HEK293 (cell line): ENCODE measurements at regions not wholly inside any gene's neighbourhood (a gene's known extent, or its start where the extent isn't known, plus 50 kb on each side); places are given as distances from the start of the nearest gene placed in this dataset.

ENCODE experiments used
- CTCF ChIA-PET: fragments of 350-600 bp; formaldehyde crosslinking; extraction: SDS; loops from one replicate; lab custom pipeline; 2021; ENCODE audit warnings: antibody characterized with exemption; lab: Yijun Ruan, JAX
- POLR2A ChIA-PET: fragments of 300-600 bp; formaldehyde crosslinking; extraction: SDS; loops from one replicate; lab custom pipeline; 2020; ENCODE audit warnings: antibody characterized with exemption, inconsistent platforms; lab: Yijun Ruan, JAX
- H3K27ac ChIP-seq: fragments of 200-500 bp; sonication (Bioruptor generic); 2 replicates; pipeline ENCODE4 v1.5.1; 2014; ENCODE audit warnings: low read depth, low read length, control low read depth, inconsistent platforms; ENCODE audit errors: extremely low read depth
- H3K36me3 ChIP-seq, 2 experiments: fragments of 200-500 bp in 1 of 2; sonication (Bioruptor generic) in 1 of 2; 1 replicate in 1 of 2; 2 replicates in 1 of 2; pipeline ENCODE4 v1.5.1; 2014 to 2017; ENCODE audit warnings: inconsistent platforms in 2 of 2, low read length in 2 of 2; ENCODE audit not compliant: control insufficient read depth in 2 of 2, insufficient read depth in 1 of 2
- H3K4me1 ChIP-seq: fragments of 200-500 bp; sonication (Bioruptor generic); 2 replicates; pipeline ENCODE4 v1.5.1; 2014; ENCODE audit warnings: mild to moderate bottlenecking, low read length, inconsistent platforms; ENCODE audit not compliant: control insufficient read depth, insufficient read depth
- H3K4me3 ChIP-seq: 2 replicates; pipeline ENCODE4 v1.5.1; 2011; ENCODE audit warnings: low read depth, mild to moderate bottlenecking, control low read depth, low read length, moderate library complexity
- H3K9me3 ChIP-seq: fragments of 200-500 bp; sonication (Bioruptor generic); 2 replicates; pipeline ENCODE4 v1.5.1; 2014; ENCODE audit warnings: low read depth, low read length, inconsistent platforms; ENCODE audit not compliant: control insufficient read depth, insufficient read depth
- AEBP2 ChIP-seq: fragments of 450-650 bp; formaldehyde crosslinking; IDR thresholded peaks from 2 replicates; pipeline ENCODE4 v1.5.1; 2016; ENCODE audit warnings: missing biosample characterization, missing genetic modification characterization, borderline replicate concordance
- GLIS1 ChIP-seq: fragments of 450-650 bp; formaldehyde crosslinking; IDR thresholded peaks from 2 replicates; pipeline ENCODE4 v1.5.1; 2016; ENCODE audit warnings: missing biosample characterization, missing genetic modification characterization
- HOXD13 ChIP-seq: sonication (generic); formaldehyde crosslinking; IDR thresholded peaks from 2 replicates; pipeline ENCODE4 v1.8.0; 2022; ENCODE audit warnings: missing genetic modification reagents, borderline replicate concordance
- IKZF3 ChIP-seq: fragments of 450-650 bp; IDR thresholded peaks from 2 replicates; pipeline ENCODE4 v1.5.0; 2018; ENCODE audit warnings: missing biosample characterization, mild to moderate bottlenecking, missing genetic modification characterization, moderate library complexity
- KLF1 ChIP-seq: fragments of 450-650 bp; formaldehyde crosslinking; IDR thresholded peaks from 2 replicates; pipeline ENCODE4 v1.5.1; 2016; ENCODE audit warnings: missing biosample characterization, missing genetic modification characterization
- PRDM2 ChIP-seq: fragments of 450-650 bp; formaldehyde crosslinking; IDR thresholded peaks from 2 replicates; pipeline ENCODE4 v1.5.1; 2016; ENCODE audit warnings: missing biosample characterization, missing genetic modification characterization, borderline replicate concordance
- SP7 ChIP-seq: fragments of 450-650 bp; formaldehyde crosslinking; IDR thresholded peaks from 2 replicates; pipeline ENCODE4 v1.5.1; 2016; ENCODE audit warnings: missing biosample characterization, missing genetic modification characterization
- ZBTB26 ChIP-seq: fragments of 450-650 bp; formaldehyde crosslinking; optimal IDR thresholded peaks from 2 replicates; pipeline ENCODE3; 2016; ENCODE audit warnings: missing biosample characterization, mild to moderate bottlenecking, missing genetic modification characterization
- ZBTB8A ChIP-seq: fragments of 450-650 bp; formaldehyde crosslinking; IDR thresholded peaks from 2 replicates; pipeline ENCODE4 v1.5.1; 2016; ENCODE audit warnings: missing biosample characterization, missing genetic modification characterization
- ZFP37 ChIP-seq: fragments of 450-650 bp; formaldehyde crosslinking; IDR thresholded peaks from 2 replicates; pipeline ENCODE4 v1.5.1; 2016; ENCODE audit warnings: missing biosample characterization, missing genetic modification characterization
- ZNF157 ChIP-seq: fragments of 450-650 bp; formaldehyde crosslinking; IDR thresholded peaks from 2 replicates; pipeline ENCODE4 v1.5.1; 2016; ENCODE audit warnings: missing biosample characterization, missing genetic modification characterization
- ZNF169 ChIP-seq: fragments of 450-650 bp; formaldehyde crosslinking; IDR thresholded peaks from 2 replicates; pipeline ENCODE4 v1.5.1; 2016; ENCODE audit warnings: missing biosample characterization, missing genetic modification characterization
- ZNF175 ChIP-seq: fragments of 450-650 bp; formaldehyde crosslinking; IDR thresholded peaks from 2 replicates; pipeline ENCODE4 v1.5.1; 2016; ENCODE audit warnings: missing biosample characterization, missing genetic modification characterization
- ZNF350 ChIP-seq: fragments of 450-650 bp; formaldehyde crosslinking; IDR thresholded peaks from 2 replicates; pipeline ENCODE4 v1.5.0; 2017; ENCODE audit warnings: missing biosample characterization, mild to moderate bottlenecking, missing genetic modification characterization
- ZNF366 ChIP-seq: fragments of 450-650 bp; formaldehyde crosslinking; conservative IDR thresholded peaks from 2 replicates; pipeline ENCODE4 v1.5.1; 2016; ENCODE audit warnings: missing biosample characterization, missing genetic modification characterization
- ZNF426 ChIP-seq: fragments of 450-650 bp; formaldehyde crosslinking; IDR thresholded peaks from 2 replicates; pipeline ENCODE4 v1.5.1; 2017; ENCODE audit warnings: missing biosample characterization, missing genetic modification characterization, mild to moderate bottlenecking, inconsistent platforms, moderate library complexity
- ZNF473 ChIP-seq: fragments of 450-650 bp; formaldehyde crosslinking; IDR thresholded peaks from 2 replicates; pipeline ENCODE4 v1.5.1; 2017; ENCODE audit warnings: missing biosample characterization, missing genetic modification characterization
- ZNF48 ChIP-seq: fragments of 450-650 bp; formaldehyde crosslinking; IDR thresholded peaks from 2 replicates; pipeline ENCODE4 v1.5.1; 2016; ENCODE audit warnings: missing biosample characterization, missing genetic modification characterization
- ZNF510 ChIP-seq: fragments of 450-650 bp; formaldehyde crosslinking; IDR thresholded peaks from 2 replicates; pipeline ENCODE4 v1.5.1; 2018; ENCODE audit warnings: mild to moderate bottlenecking, missing genetic modification characterization, missing biosample characterization; ENCODE audit not compliant: insufficient replicate concordance
- ZNF600 ChIP-seq: fragments of 450-650 bp; formaldehyde crosslinking; IDR thresholded peaks from 2 replicates; pipeline ENCODE4 v1.5.1; 2016; ENCODE audit warnings: missing biosample characterization, missing genetic modification characterization
- ZNF692 ChIP-seq: fragments of 450-650 bp; formaldehyde crosslinking; IDR thresholded peaks from 2 replicates; pipeline ENCODE4 v1.5.1; 2016; ENCODE audit warnings: missing biosample characterization, missing genetic modification characterization
- ZNF768 ChIP-seq: fragments of 450-650 bp; formaldehyde crosslinking; IDR thresholded peaks from 2 replicates; pipeline ENCODE4 v1.5.1; 2018; ENCODE audit warnings: missing biosample characterization, mild to moderate bottlenecking, missing genetic modification characterization
- ZSCAN18 ChIP-seq: fragments of 450-650 bp; formaldehyde crosslinking; IDR thresholded peaks from 2 replicates; pipeline ENCODE4 v1.5.1; 2016; ENCODE audit warnings: missing biosample characterization, missing genetic modification characterization
- ZSCAN4 ChIP-seq: fragments of 450-650 bp; formaldehyde crosslinking; IDR thresholded peaks from 2 replicates; pipeline ENCODE4 v1.5.1; 2017; ENCODE audit warnings: missing biosample characterization, missing genetic modification characterization

- no peak for TF ChIP-seq ZNF366 (tag by site-specific recombination)
- TF ChIP-seq ZNF473 (tag by site-specific recombination), result no peak
- no peak for TF ChIP-seq ZNF768 (tag by site-specific recombination)
- no peak for TF ChIP-seq ZNF426 (tag by site-specific recombination)
- TF ChIP-seq GLIS1 (tag by site-specific recombination), result no peak
- TF ChIP-seq ZSCAN4 (tag by site-specific recombination), result no peak
- no peak for TF ChIP-seq ZNF350 (tag by site-specific recombination)
- no peak for TF ChIP-seq AEBP2 (tag by site-specific recombination)
- TF ChIP-seq ZNF169 (tag by site-specific recombination), result no peak
- TF ChIP-seq ZNF510 (tag by site-specific recombination), result no peak
- no peak for TF ChIP-seq IKZF3 (tag by site-specific recombination)
- no peak for TF ChIP-seq ZBTB26 (tag by site-specific recombination)
- TF ChIP-seq ZNF175, result no peak
- TF ChIP-seq ZBTB8A (tag by site-specific recombination), result no peak
- no peak for TF ChIP-seq SP7 (tag by site-specific recombination)
- TF ChIP-seq KLF1 (tag by site-specific recombination), result no peak
- Histone ChIP-seq H3K4me1 (no peaks in the 10 kb centered on the region), H3K36me3 (no peaks in the 10 kb centered on the region), H3K4me3 (no peak overlapping the region), H3K27ac (no peak overlapping the region), H3K9me3 (no peaks in the 10 kb centered on the region)
- CTCF ChIA-PET, result no interaction called here
- POLR2A ChIA-PET, result no interaction called here
These were observed 1003.8 kb upstream of the DDX18 start for GRCh38 chr2:116810645-116811044.

GRCh38 chr2:116819355-116819754 is 995.1 kb upstream of the DDX18 start:
- POLR2A ChIA-PET, result no interaction called here
- TF ChIP-seq ZNF692 (no peak), ZNF600 (tag by site-specific recombination) (no peak), ZNF768 (tag by site-specific recombination) (no peak), ZNF48 (tag by site-specific recombination) (no peak), ZSCAN18 (tag by site-specific recombination) (no peak), ZNF157 (no peak), ZFP37 (tag by site-specific recombination) (no peak), PRDM2 (tag by site-specific recombination) (no peak), HOXD13 (CRISPR knock-in tag) (no peak)

More at GRCh38 chr2:116819355-116819754, 995.1 kb upstream of the DDX18 start:
- H3K4me3 ChIP-seq, result no peak overlapping the region
- H3K4me1 ChIP-seq, result no peaks in the 10 kb centered on the region
- no peaks in the 10 kb centered on the region for H3K36me3 ChIP-seq
- H3K27ac ChIP-seq, result no peak overlapping the region
- CTCF ChIA-PET, result no interaction called here
- H3K9me3 ChIP-seq, result no peaks in the 10 kb centered on the region
